Cardiac muscle cell (in vitro differentiated cells and primary cell): ENCODE measurements at regions not wholly inside any gene's neighbourhood (a gene's known extent, or its start where the extent isn't known, plus 50 kb on each side); places are given as distances from the start of the nearest gene placed in this dataset.

Source experiments
- DNase-seq, 2 donors: peaks; one replicate each; pipeline versions ENCODE4 v3.0.0 to v3.0.0-alpha.2; 2010 to 2017; ENCODE audit warnings: low read depth in 1 of 2, low spot score in 1 of 2
- H3K27ac ChIP-seq: fragments of 200-600 bp; sonication (generic); 2 replicates; pipeline ENCODE4 v1.5.1; 2016
- H3K27me3 ChIP-seq: fragments of 200-600 bp; sonication (generic); 2 replicates; pipeline ENCODE4 v1.6.0; 2016; ENCODE audit warnings: control low read depth
- H3K36me3 ChIP-seq: fragments of 200-600 bp; sonication (generic); 2 replicates; pipeline ENCODE4 v1.5.1; 2016; ENCODE audit warnings: control low read depth
- H3K4me1 ChIP-seq: fragments of 200-600 bp; sonication (generic); 2 replicates; pipeline ENCODE4 v1.8.1; 2017; ENCODE audit warnings: low read depth, mild to moderate bottlenecking, mixed run types
- H3K4me3 ChIP-seq: fragments of 200-600 bp; sonication (generic); 2 replicates; pipeline ENCODE4 v1.5.1; 2016; ENCODE audit warnings: mild to moderate bottlenecking
- H3K9me3 ChIP-seq: fragments of 200-600 bp; sonication (generic); 2 replicates; pipeline ENCODE4 v1.5.1; 2017; ENCODE audit warnings: low read depth, mild to moderate bottlenecking, control low read depth
- TF ChIP-seq, protein P1 (sequence below): IDR thresholded peaks from 2 replicates; pipeline ENCODE4 v1.5.1; 2012; ENCODE audit warnings: low read depth, mild to moderate bottlenecking, low read length

GRCh38 chr5:134464988-134465815 lies 53.5 kb upstream of the CDKN2AIPNL start:
- DNase-seq: peak in 1 of 2 donors; percentile 23
- peak overlapping the region; percentile 80 for H3K27ac ChIP-seq
- no peaks in the 10 kb centered on the region for H3K36me3 ChIP-seq
- H3K9me3 ChIP-seq: no peaks in the 10 kb centered on the region
- TF ChIP-seq, protein P1, sequence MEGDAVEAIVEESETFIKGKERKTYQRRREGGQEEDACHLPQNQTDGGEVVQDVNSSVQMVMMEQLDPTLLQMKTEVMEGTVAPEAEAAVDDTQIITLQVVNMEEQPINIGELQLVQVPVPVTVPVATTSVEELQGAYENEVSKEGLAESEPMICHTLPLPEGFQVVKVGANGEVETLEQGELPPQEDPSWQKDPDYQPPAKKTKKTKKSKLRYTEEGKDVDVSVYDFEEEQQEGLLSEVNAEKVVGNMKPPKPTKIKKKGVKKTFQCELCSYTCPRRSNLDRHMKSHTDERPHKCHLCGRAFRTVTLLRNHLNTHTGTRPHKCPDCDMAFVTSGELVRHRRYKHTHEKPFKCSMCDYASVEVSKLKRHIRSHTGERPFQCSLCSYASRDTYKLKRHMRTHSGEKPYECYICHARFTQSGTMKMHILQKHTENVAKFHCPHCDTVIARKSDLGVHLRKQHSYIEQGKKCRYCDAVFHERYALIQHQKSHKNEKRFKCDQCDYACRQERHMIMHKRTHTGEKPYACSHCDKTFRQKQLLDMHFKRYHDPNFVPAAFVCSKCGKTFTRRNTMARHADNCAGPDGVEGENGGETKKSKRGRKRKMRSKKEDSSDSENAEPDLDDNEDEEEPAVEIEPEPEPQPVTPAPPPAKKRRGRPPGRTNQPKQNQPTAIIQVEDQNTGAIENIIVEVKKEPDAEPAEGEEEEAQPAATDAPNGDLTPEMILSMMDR: no peak
- peak overlapping the region; percentile 21 for H3K4me3 ChIP-seq
- peaks cover 14% of the 10 kb centered on the region for H3K4me1 ChIP-seq
- no peaks in the 10 kb centered on the region for H3K27me3 ChIP-seq

DNA sequence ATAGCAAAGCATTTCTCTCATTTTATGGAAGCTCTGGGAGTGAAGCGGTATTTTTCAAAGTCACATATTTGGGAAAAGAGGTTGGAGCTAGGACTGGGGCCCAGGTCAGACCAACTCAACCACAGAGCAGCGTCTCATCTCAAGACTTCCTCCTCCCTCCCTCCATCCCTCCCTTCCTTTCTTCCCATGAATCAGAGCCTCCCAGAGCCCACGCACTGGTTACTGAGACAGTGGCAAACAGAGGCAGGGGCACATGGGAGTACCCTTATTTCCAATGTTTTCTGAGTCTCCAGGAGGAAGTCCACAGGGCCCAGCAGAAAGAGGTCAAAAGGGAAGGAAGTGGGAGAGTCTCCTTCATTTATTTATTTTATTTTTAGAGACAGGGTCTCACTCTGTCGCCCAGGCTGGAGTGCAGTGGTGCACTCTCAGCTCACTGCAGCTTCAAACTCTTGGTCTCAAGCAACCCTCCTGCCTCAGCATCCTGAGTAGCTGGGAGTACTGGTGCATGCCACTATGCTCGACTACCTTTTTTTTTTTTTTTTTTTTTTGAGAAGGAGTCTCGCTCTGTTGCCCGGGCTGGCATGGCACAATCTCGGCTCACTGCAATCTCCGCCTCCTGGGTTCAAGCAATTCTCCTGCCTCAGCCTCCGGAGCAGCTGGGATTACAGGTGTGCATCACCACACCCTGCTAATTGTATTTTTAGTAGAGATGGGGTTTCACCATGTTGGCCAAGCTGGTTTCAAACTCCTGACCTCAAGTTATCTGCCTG lies 52.5 kb upstream of the CDKN2AIPNL start:
- peak in 1 of 2 donors; percentile 44 for DNase-seq
- TF ChIP-seq, protein P1: no peak

GRCh38 chr5:134463176-134463720 lies 51.6 kb upstream of the CDKN2AIPNL start:
- Histone ChIP-seq H3K36me3 (no peaks in the 10 kb centered on the region), H3K4me3 (no peak overlapping the region), H3K27ac (no peak overlapping the region), H3K9me3 (no peaks in the 10 kb centered on the region), H3K4me1 (peaks cover 14% of the 10 kb centered on the region), H3K27me3 (no peaks in the 10 kb centered on the region)
- no peak for DNase-seq
- TF ChIP-seq, protein P1: no peak

More for the DNA sequence above, 52.5 kb upstream of the CDKN2AIPNL start:
- Histone ChIP-seq H3K4me1 (peaks cover 14% of the 10 kb centered on the region), H3K27me3 (no peaks in the 10 kb centered on the region), H3K4me3 (no peak overlapping the region), H3K27ac (peak overlapping the region; percentile 80), H3K9me3 (no peaks in the 10 kb centered on the region), H3K36me3 (no peaks in the 10 kb centered on the region)

GRCh38 chr5:134462761-134463160 lies 51.1 kb upstream of the CDKN2AIPNL start:
- no peak for DNase-seq
- TF ChIP-seq, protein P1: no peak
- Histone ChIP-seq H3K27me3 (no peaks in the 10 kb centered on the region), H3K27ac (no peak overlapping the region), H3K4me3 (no peak overlapping the region), H3K9me3 (no peaks in the 10 kb centered on the region), H3K36me3 (no peaks in the 10 kb centered on the region), H3K4me1 (peaks cover 14% of the 10 kb centered on the region)

GRCh38 chr5:134462047-134462575 lies 50.4 kb upstream of the CDKN2AIPNL start:
- H3K9me3 ChIP-seq: no peaks in the 10 kb centered on the region
- TF ChIP-seq, protein P1: no peak
- DNase-seq: no peak

More at GRCh38 chr5:134462047-134462575, 50.4 kb upstream of the CDKN2AIPNL start:
- no peaks in the 10 kb centered on the region for H3K27me3 ChIP-seq
- H3K4me1 ChIP-seq: peaks cover 14% of the 10 kb centered on the region
- no peaks in the 10 kb centered on the region for H3K36me3 ChIP-seq
- no peak overlapping the region for H3K27ac ChIP-seq
- no peak overlapping the region for H3K4me3 ChIP-seq
